CD4-positive, alpha-beta T cell treated with Interleukin-4 for 4 hours (primary cell): ENCODE measurements at regions not wholly inside any gene's neighbourhood (a gene's known extent, or its start where the extent isn't known, plus 50 kb on each side); places are given as distances from the start of the nearest gene placed in this dataset.
A peak's percentile ranks its signal among the peaks of the same experiment; 100 is the strongest.

Source experiments
- DNase-seq: peaks from one replicate; pipeline ENCODE4 v3.0.0-alpha.2; 2020

DNA sequence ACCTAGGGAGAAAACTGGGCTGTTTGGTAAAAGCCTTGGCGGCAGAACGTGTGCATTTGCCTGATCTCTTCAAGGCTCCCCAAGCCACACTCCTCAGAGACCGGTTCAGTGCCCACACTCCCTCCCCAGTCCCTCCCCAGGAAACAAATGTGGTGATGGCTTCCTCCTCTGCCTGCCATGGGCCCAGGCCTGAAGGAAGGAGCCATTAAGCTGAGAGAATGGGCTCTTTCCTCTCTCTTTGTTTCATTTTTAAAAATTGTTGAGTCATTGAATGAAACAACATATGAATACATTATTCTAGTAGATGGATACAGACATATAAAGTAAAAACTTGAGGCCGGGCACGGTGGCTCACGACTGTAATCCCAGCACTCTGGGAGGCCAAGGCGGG, 50.6 kb upstream of the YWHAQ start:
- peak; percentile 55 for DNase-seq

- DNase-seq, result no peak
Observed at GRCh38 chr2:9685637-9686036, 54.8 kb upstream of the YWHAQ start.

DNA sequence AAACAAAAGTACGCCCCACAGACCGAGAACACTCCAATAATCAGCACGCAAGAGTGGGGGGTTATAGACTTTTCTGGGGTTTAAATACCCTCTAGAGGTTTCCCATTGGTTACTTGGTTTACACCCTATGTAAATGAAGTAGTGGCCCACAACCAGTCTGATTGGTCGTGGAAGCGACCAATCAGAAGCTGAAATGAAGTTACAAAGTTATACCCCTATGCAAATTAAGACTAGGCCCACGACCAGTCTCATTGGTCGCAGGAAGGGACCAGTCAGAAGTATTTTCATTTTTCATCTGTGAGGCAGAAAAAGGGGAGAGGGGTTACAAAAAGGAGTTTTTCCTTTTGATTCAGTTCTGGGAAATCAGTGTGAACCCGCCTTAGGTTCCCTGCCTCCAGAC, 55.3 kb upstream of the YWHAQ start:
- no peak for DNase-seq

DNA sequence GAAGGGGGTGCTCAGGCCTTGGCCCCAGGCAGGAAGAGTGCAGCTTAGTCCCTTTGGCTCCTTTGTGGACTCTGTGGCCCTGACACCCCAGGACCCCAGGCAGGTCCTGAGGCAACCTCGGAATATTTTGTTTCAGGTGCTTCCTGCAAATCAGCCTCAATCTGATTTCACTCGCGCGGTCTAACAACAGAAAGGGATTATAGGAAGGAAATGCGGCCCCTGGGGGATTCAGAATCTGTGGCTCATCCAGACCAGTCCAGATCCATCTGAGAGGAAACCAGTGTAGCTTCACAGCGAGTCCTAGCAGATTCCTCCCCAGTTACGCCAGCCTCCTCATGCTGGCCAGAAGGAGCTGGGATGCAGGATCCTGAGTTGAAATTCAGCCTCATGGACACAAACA, 59.5 kb upstream of the YWHAQ start:
- DNase-seq, result no peak

GRCh38 chr2:9690716-9691498, 60.1 kb upstream of the YWHAQ start:
- no peak for DNase-seq

GRCh38 chr2:9692456-9693195, 61.8 kb upstream of the YWHAQ start:
- no peak for DNase-seq

DNA sequence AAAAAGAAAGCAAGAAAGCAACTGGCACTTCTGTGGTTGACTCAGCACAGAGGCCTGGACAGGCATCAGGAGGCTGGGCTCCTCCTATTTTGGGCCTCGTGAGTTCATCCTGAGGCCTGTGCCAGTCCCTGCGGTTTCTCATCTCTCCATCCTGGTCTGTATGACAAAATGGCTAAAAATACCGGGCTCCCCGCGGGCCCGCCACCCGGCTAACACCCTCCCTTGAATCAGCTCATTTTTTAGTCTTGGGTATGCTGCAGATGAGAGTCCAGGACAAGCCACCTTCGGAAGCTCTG, 62.3 kb upstream of the YWHAQ start:
- DNase-seq, result peak; percentile 39

DNA sequence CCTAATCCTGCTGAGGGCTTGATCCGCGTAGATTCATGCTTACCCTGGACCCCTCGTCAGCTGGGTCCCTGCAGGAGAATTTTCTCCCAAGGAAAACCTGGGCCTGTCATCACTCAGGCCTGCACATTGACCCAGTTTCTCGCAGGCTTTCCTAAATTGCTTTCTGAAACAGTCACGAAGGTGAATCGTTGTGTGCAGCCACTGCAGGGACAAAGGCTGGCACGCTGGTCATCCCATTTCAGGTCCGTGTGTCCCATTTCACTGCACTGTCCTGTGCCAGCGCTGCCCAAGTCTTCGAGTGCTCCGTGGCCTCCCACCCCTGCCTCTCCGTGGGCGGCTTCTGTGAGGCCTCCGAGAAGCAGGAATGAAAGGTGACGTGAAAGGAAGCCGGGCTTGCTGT, 62.8 kb upstream of the YWHAQ start:
- no peak for DNase-seq

DNA sequence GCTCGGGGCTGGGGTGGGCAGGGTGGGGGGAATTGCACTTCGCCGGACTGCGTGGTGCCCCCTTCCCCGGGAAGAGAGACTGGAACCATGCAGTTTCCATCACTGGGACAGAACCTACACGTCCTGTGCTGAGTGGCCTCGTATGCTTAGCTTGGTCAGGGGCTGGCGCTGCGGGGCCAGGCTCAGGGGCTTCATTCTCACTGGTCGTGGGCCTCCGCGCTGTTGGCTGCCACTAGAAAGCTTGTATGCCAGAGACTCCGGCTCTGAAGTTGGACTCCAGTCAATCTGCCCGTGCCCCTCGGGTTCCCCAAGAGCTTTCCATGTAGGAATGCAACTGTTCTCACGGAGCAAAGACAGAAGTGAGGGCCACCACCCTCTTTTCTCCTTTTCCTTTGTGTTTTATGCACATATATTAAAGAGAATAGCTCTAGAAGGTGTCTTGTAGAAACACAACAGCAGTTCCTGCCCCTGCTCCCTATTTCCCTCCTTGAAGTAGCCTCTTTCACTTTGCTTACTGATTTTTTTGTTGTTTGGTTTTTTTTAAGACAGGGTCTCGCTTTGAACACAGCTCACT, 64.0 kb upstream of the YWHAQ start:
- DNase-seq, result no peak

GRCh38 chr2:9695941-9696340, 65.1 kb upstream of the YWHAQ start:
- no peak for DNase-seq

DNA sequence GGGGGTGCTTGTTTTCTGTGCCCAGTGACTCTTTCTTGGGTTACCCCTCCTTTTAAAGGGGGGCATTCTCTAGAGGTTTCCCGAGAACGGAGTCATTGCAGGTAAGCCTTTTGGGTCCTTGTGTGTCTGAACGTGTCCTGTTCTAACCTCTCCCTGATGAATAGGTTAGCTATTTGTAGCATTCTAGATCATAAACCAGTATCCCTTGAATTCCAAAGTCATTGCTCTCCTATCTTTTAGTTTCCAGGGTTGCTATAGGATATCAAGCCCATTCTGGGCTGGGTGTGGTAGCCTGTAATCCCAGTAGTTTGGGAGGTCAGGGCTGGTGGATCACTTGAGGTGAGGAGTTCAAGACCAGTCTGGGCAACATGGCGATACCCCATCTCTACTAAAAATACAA, 65.9 kb upstream of the YWHAQ start:
- DNase-seq, result no peak

- peak; percentile 47 for DNase-seq
Observed at GRCh38 chr2:9697909-9698308, 67.1 kb upstream of the YWHAQ start.

GRCh38 chr2:9699139-9700108, 68.6 kb upstream of the YWHAQ start:
- DNase-seq, result peak; percentile 39

DNA sequence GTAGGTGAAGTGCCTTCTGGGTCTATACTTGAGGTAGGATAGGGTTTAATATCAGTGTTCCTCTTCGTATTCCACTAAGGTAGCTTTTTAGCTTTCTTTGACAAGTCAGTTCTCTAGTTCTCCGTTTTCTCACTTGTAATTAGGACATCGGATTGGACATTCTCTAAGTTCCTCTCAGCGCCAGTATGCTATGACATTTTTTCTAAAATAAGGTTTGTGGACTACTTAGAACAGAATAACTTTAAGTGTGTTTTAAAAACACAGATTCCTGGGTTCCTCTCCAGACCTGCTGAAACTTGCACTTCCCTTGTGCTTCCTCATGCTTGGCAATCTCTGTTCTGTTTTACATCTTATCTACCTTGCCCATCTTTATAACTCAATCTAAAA, 69.3 kb upstream of the YWHAQ start:
- DNase-seq, result no peak

GRCh38 chr2:9702604-9703084, 71.8 kb upstream of the YWHAQ start:
- DNase-seq, result no peak

GRCh38 chr2:9703085-9703678, 72.4 kb upstream of the YWHAQ start:
- peak; percentile 99 for DNase-seq

- DNase-seq, result peak; percentile 67
Observed at GRCh38 chr2:9703701-9704221, 73.0 kb upstream of the YWHAQ start.

DNA sequence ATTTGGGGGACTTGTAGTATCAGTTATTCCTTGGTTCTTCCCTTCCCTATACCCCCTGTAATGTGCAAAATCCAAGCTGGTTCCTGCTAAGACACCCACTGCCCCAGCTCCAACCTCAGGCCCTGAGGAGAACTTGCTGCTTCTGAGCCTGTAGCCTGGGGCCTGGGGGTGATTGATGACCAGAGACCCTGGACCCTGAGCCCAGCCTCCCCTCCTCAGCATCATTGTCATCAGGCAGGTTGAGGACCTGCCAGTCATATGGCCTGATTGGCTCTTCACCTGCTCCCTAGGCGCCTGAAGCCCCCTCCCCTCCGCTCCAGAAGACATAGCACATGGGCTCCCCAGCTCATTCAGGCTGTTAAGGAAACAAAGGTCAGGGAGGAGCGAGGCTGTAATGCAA, 73.8 kb upstream of the YWHAQ start:
- no peak for DNase-seq

- no peak for DNase-seq
Observed at GRCh38 chr2:9705196-9705595, 74.4 kb upstream of the YWHAQ start.

- no peak for DNase-seq
Observed at GRCh38 chr2:9707008-9707407, 76.2 kb upstream of the YWHAQ start.

GRCh38 chr2:9707611-9708160, 76.9 kb upstream of the YWHAQ start:
- no peak for DNase-seq
